ENCODE measurements at regions not wholly inside any gene's neighbourhood (a gene's known extent, or its start where the extent isn't known, plus 50 kb on each side); places are given as distances from the start of the nearest gene placed in this dataset.

- no peaks in the 10 kb centered on the region for H3K4me1 ChIP-seq (ENCODE audit: control insufficient read depth in 1 of 2, insufficient read depth in 2 of 2, low read depth in 1 of 2, low read length in 1 of 2)
- no peak overlapping the region for H2AFZ ChIP-seq (ENCODE audit: low read depth)
- ChIA-PET POLR2A (no interaction called here), CTCF (no interaction called here)
- H3K4me3 ChIP-seq (ENCODE audit: low read depth in 2 of 2, low read length in 1 of 2) = no peak overlapping the region
- no peaks in the 10 kb centered on the region for H4K20me1 ChIP-seq (ENCODE audit: insufficient read depth)
- DNase-seq = no peak
- no peaks in the 10 kb centered on the region for H3K9me2 ChIP-seq
- H3K36me3 ChIP-seq (replicated peaks in 1 of 2; ENCODE audit: control insufficient read depth in 1 of 2, insufficient read depth in 2 of 2, low read length in 1 of 2) = no peaks in the 10 kb centered on the region
- H3K9me3 ChIP-seq = no peaks in the 10 kb centered on the region; the same call in 1 of the 2 replicates
- no peaks in the 10 kb centered on the region for H3K27me3 ChIP-seq (ENCODE audit: insufficient read depth)
- H3K4me2 ChIP-seq = no peak overlapping the region
- no peaks in the 10 kb centered on the region for H3K79me2 ChIP-seq (ENCODE audit: insufficient read depth)
- H3K9ac ChIP-seq = no peak overlapping the region
- 0% methylated on average over 4 of the region's 4 CpGs for WGBS (ENCODE audit: low lambda C conversion rate)
- no peak for TF ChIP-seq NFIC (IDR thresholded peaks at IDR 0.05; ENCODE audit: borderline replicate concordance)
- no peak for TF ChIP-seq MXI1 (IDR thresholded peaks at IDR 0.05; ENCODE audit: low read depth, low read length)
- TF ChIP-seq RAD21 (IDR thresholded peaks at IDR 0.05; ENCODE audit: low read length) = no peak
- TF ChIP-seq CHD2 (IDR thresholded peaks at IDR 0.05; ENCODE audit: low read length, partially characterized antibody) = no peak
- TF ChIP-seq, protein P1, sequence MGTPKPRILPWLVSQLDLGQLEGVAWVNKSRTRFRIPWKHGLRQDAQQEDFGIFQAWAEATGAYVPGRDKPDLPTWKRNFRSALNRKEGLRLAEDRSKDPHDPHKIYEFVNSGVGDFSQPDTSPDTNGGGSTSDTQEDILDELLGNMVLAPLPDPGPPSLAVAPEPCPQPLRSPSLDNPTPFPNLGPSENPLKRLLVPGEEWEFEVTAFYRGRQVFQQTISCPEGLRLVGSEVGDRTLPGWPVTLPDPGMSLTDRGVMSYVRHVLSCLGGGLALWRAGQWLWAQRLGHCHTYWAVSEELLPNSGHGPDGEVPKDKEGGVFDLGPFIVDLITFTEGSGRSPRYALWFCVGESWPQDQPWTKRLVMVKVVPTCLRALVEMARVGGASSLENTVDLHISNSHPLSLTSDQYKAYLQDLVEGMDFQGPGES (IDR thresholded peaks at IDR 0.05; ENCODE audit: low read depth, low read length) = no peak
- no peak for TF ChIP-seq POLR2AphosphoS5 (IDR thresholded peaks at IDR 0.05; ENCODE audit: low read depth, low read length)
- no peak overlapping the region for H3K27ac ChIP-seq (ENCODE audit: low read depth in 2 of 2, low read length in 1 of 2)
- H3F3A ChIP-seq (replicated peaks; ENCODE audit: insufficient read depth) = no peaks in the 10 kb centered on the region
Measured at GRCh38 chr9:75451045-75451444, 362.7 kb downstream of the OSTF1 start.

DNA sequence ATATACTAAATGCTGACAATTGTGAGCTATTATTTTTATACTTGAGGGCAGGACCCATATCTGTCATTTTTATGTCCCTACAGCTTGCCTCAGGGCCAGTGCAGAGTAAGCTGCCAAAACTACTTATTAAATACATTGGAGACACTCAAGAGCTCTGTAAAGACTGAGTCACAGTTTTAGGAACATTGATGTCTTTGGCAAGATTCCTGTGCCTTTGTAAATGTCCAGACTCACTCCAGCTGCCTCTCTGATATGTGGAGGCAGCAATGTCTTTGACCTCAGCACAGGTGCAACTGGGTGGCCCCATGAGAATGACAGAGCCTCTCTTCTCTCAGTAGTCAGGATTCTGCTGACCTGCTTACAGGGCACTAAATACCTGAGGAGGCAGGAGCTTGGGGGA is 363.2 kb downstream of the OSTF1 start:
- Histone ChIP-seq H4K20me1 (ENCODE audit: insufficient read depth) (no peaks in the 10 kb centered on the region), H3K4me1 (ENCODE audit: control insufficient read depth in 1 of 2, insufficient read depth in 2 of 2, low read depth in 1 of 2, low read length in 1 of 2) (no peaks in the 10 kb centered on the region), H3K4me3 (ENCODE audit: low read depth in 2 of 2, low read length in 1 of 2) (no peak overlapping the region), H3K36me3 (replicated peaks in 1 of 2; ENCODE audit: control insufficient read depth in 1 of 2, insufficient read depth in 2 of 2, low read length in 1 of 2) (no peaks in the 10 kb centered on the region), H3K27ac (ENCODE audit: low read depth in 2 of 2, low read length in 1 of 2) (no peak overlapping the region), H3F3A (replicated peaks; ENCODE audit: insufficient read depth) (no peaks in the 10 kb centered on the region), H3K27me3 (ENCODE audit: insufficient read depth) (no peaks in the 10 kb centered on the region), H3K4me2 (no peak overlapping the region), H3K9ac (no peak overlapping the region), H3K9me3 (no peaks in the 10 kb centered on the region; the same call in 1 of the 2 replicates), H3K9me2 (no peaks in the 10 kb centered on the region), H3K79me2 (ENCODE audit: insufficient read depth) (no peaks in the 10 kb centered on the region), H2AFZ (ENCODE audit: low read depth) (no peak overlapping the region)
- POLR2A ChIA-PET = no interaction called here
- TF ChIP-seq JUND (IDR thresholded peaks at IDR 0.05) (no peak), FOSL2 (IDR thresholded peaks at IDR 0.05; ENCODE audit: borderline replicate concordance, low read depth) (no peak), TAF1 (IDR thresholded peaks at IDR 0.05; ENCODE audit: borderline replicate concordance, low read depth, low read length) (no peak), MEF2A (IDR thresholded peaks at IDR 0.05; ENCODE audit: borderline replicate concordance, low read depth) (no peak), RXRA (IDR thresholded peaks at IDR 0.05; ENCODE audit: borderline replicate concordance, low read depth) (no peak), RFX5 (IDR thresholded peaks at IDR 0.05; ENCODE audit: low read length) (no peak)
- TF ChIP-seq, protein P1 (IDR thresholded peaks at IDR 0.05; ENCODE audit: low read depth, low read length) = no peak
- no peak for DNase-seq
- CTCF ChIA-PET = no interaction called here
